GM13976 (cell line): ENCODE measurements at regions not wholly inside any gene's neighbourhood (a gene's known extent, or its start where the extent isn't known, plus 50 kb on each side); places are given as distances from the start of the nearest gene placed in this dataset.

Experiments
- DNase-seq: peaks from one replicate; pipeline ENCODE4 v3.0.0; 2012; ENCODE audit warnings: low spot score
- in situ Hi-C: fragments of 300-500 bp; cut with MboI; formaldehyde crosslinking; loops from one replicate; pipeline ENCODE4 v1.12.0; 2022; ENCODE audit warnings: low sequenced_read_pairs, mixed read lengths, inconsistent platforms; ENCODE audit not compliant: unreplicated experiment
- TF ChIP-seq, protein P1 (sequence below): IDR thresholded peaks from 2 replicates; pipeline ENCODE4 v1.5.1; 2012; ENCODE audit warnings: borderline replicate concordance, mild to moderate bottlenecking; ENCODE audit not compliant: insufficient read depth; ENCODE audit errors: extremely low read depth, missing control alignments, control extremely low read depth

DNA sequence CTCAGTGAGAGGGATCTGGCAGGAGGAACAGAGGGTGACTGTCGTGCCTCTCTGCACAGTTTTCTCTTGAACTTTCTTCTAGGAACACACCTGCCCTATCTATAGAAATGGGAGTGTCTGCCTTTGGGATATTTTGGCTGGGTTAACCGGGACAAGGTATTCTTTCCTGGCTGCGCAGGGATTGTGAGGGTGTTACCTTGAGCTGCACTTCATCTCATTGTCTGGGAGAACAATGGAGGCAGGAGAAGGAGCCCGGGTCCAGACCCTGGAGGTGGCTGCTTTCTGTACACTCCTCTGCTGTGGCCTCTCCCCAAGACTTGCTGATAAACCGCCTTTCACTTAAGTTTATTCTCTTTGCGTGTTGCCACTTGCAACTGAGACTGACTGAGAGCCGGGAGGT, 192.8 kb downstream of the TBXT start:
- no peak for DNase-seq
- TF ChIP-seq, protein P1, sequence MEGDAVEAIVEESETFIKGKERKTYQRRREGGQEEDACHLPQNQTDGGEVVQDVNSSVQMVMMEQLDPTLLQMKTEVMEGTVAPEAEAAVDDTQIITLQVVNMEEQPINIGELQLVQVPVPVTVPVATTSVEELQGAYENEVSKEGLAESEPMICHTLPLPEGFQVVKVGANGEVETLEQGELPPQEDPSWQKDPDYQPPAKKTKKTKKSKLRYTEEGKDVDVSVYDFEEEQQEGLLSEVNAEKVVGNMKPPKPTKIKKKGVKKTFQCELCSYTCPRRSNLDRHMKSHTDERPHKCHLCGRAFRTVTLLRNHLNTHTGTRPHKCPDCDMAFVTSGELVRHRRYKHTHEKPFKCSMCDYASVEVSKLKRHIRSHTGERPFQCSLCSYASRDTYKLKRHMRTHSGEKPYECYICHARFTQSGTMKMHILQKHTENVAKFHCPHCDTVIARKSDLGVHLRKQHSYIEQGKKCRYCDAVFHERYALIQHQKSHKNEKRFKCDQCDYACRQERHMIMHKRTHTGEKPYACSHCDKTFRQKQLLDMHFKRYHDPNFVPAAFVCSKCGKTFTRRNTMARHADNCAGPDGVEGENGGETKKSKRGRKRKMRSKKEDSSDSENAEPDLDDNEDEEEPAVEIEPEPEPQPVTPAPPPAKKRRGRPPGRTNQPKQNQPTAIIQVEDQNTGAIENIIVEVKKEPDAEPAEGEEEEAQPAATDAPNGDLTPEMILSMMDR, result no peak
- in situ Hi-C loops, result no loop called here

DNA sequence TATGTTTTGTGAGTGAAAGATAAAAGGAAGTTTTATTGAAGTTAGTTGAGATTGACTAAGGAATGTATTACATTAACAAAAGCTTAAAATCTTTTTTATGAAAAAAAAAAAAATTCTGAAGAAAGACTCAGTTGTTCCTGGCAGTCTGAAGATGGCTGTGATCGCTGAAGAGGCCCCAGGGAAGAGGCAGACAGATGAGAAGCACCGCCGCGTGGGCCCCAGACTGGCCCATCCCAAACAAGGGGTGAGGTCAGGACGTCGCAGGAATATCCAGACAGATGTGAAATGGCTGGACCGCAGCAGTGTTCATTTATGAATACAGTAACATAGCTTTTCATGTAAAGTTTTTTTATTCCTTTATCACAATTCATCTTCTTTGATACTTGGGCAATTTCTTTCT, 194.2 kb downstream of the TBXT start:
- in situ Hi-C loops, result no loop called here
- DNase-seq, result no peak
- TF ChIP-seq, protein P1, result no peak

GRCh38 chr6:165972139-165972802, 195.4 kb downstream of the TBXT start:
- TF ChIP-seq, protein P1, result no peak
- no peak for DNase-seq
- in situ Hi-C loops, result no loop called here

DNA sequence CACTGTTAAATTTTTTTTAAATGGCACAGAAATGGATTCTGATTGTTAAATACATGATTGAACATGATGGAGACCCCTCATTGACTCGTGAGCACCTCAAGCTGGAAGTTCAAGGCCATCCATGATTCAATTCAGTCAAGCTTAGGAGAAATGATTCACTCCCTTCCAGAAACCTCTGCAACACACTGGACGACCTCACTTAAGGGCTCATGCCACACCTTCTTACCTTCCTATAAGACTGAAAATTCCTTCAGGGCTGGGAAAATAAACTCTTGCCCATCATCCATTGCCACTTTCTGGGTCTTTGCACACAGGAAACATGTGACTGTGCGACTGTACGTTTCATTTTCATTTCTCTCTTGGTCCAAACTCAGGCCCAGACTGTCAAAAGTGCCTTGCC, 196.4 kb downstream of the TBXT start:
- in situ Hi-C loops, result no loop called here
- DNase-seq, result no peak

GRCh38 chr6:165970001-165970400, 197.7 kb downstream of the TBXT start:
- no peak for DNase-seq
- in situ Hi-C loops, result no loop called here

More for the DNA sequence above, 196.4 kb downstream of the TBXT start:
- TF ChIP-seq, protein P1, result no peak

DNA sequence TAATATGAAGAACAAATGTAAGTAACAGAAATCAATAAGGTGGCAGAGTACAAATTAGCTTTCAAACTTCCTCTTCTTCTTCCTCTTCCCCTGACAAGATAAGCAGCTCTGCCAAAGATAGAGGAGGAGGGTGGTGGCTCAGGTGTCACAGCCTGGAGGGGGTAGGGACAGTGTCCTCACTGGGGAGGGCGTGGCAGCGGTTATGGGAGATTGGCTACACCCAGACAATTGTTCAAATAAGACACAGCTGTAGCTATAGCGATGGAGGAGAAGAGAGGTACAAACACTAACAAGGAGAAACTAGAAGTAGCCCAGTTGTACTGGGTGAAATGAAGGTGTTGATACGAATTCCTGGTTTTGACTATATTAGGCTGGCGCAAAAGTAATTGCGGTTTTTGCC, 198.5 kb downstream of the TBXT start:
- TF ChIP-seq, protein P1, result no peak
- DNase-seq, result no peak
- in situ Hi-C loops, result no loop called here

More at GRCh38 chr6:165970001-165970400, 197.7 kb downstream of the TBXT start:
- TF ChIP-seq, protein P1, result no peak
